RPMI8226 (cell line): ENCODE measurements at regions not wholly inside any gene's neighbourhood (a gene's known extent, or its start where the extent isn't known, plus 50 kb on each side); places are given as distances from the start of the nearest gene placed in this dataset.
"Not testable (repeated sequence)": the region's sequence is repeated elsewhere in the genome, so short reads cannot be mapped to it uniquely, and the experiment has no call there.

Experiments
- DNase-seq: peaks from one replicate; pipeline ENCODE4 v3.0.0-alpha.2; 2015

- no peak for DNase-seq
These were observed 79.6 kb downstream of the RSPH3 start for GRCh38 chr6:158920311-158920905.

- no peak for DNase-seq
These were observed 80.1 kb downstream of the RSPH3 start for GRCh38 chr6:158919865-158920264.

GRCh38 chr6:158916617-158917016 lies 83.4 kb downstream of the RSPH3 start:
- DNase-seq, result no peak

GRCh38 chr6:158914923-158915322 lies 85.1 kb downstream of the RSPH3 start:
- no peak for DNase-seq

- DNase-seq, result no peak
These were observed 86.4 kb downstream of the RSPH3 start for GRCh38 chr6:158913580-158913979.

- DNase-seq, result no peak
These were observed 87.3 kb downstream of the RSPH3 start for GRCh38 chr6:158912655-158913054.

- peak; percentile 85 for DNase-seq
These were observed 88.1 kb downstream of the RSPH3 start for GRCh38 chr6:158911746-158912480.

GRCh38 chr6:158910484-158911440 lies 89.2 kb downstream of the RSPH3 start:
- peak; percentile 28 for DNase-seq

GRCh38 chr6:158909938-158910337 lies 90.1 kb downstream of the RSPH3 start:
- DNase-seq, result no peak

GRCh38 chr6:158908606-158909005 lies 89.4 kb upstream of the EZR start:
- DNase-seq, result no peak

- DNase-seq, result no peak
These were observed 88.8 kb upstream of the EZR start for GRCh38 chr6:158907931-158908330.

- DNase-seq, result no peak
These were observed 87.8 kb upstream of the EZR start for GRCh38 chr6:158906926-158907325.

GRCh38 chr6:158905277-158905676 lies 86.1 kb upstream of the EZR start:
- DNase-seq, result no peak

GRCh38 chr6:158903801-158904200 lies 84.6 kb upstream of the EZR start:
- no peak for DNase-seq

- DNase-seq, result no peak
These were observed 81.6 kb upstream of the EZR start for GRCh38 chr6:158900663-158901312.

- DNase-seq, result no peak
These were observed 78.1 kb upstream of the EZR start for GRCh38 chr6:158897236-158897635.

GRCh38 chr6:158895661-158896060 lies 76.5 kb upstream of the EZR start:
- no peak for DNase-seq

GRCh38 chr6:158894193-158894592 lies 75.0 kb upstream of the EZR start:
- DNase-seq, result no peak

- DNase-seq, result no peak
These were observed 73.1 kb upstream of the EZR start for GRCh38 chr6:158892266-158892665.

- not testable (repeated sequence) for DNase-seq
These were observed 72.4 kb upstream of the EZR start for GRCh38 chr6:158891560-158891959.

- not testable (repeated sequence) for DNase-seq
These were observed 69.0 kb upstream of the EZR start for GRCh38 chr6:158888171-158888570.

- not testable (repeated sequence) for DNase-seq
These were observed 67.3 kb upstream of the EZR start for GRCh38 chr6:158886346-158886977.

- DNase-seq, result not testable (repeated sequence)
These were observed 62.7 kb upstream of the EZR start for GRCh38 chr6:158881884-158882283.
